ENCODE measurements at regions not wholly inside any gene's neighbourhood (a gene's known extent, or its start where the extent isn't known, plus 50 kb on each side); places are given as distances from the start of the nearest gene placed in this dataset.

DNA sequence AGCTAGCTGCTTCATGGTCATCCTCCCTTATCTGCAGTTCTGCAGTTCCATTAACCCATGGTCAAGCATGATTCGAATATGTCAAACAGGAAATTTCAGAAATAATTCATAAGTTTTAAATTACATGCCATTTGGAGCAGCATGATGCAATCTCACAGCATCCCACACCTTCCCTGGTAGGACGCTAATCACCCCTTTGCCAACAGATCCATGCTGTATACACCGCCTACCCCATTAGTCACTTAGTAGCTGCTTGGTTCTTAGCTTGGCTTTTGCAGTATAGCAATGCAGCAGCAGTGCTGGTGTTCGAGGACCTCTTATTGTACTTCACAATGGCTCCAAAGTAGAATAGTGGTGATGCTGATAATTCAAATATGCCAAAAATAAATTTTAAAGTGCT lies 739.7 kb upstream of the CDH9 start:
- no peak overlapping the region for H3K4ac ChIP-seq (ENCODE audit: low read depth in 1 of 2, low read length in 2 of 2)
- H3K4me3 ChIP-seq (ENCODE audit: insufficient read depth in 1 of 2, low read depth in 1 of 2, low read length in 2 of 2) = no peak overlapping the region
- H3K9me3 ChIP-seq (ENCODE audit: control insufficient read depth, low read length) = no peaks in the 10 kb centered on the region
- no peak overlapping the region for H3K4me2 ChIP-seq (ENCODE audit: low read length, poor library complexity, severe bottlenecking)
- no peak overlapping the region for H2BK5ac ChIP-seq (ENCODE audit: low read depth, low read length, poor library complexity, severe bottlenecking)
- no peak overlapping the region for H3K27ac ChIP-seq (ENCODE audit: low read length, poor library complexity, severe bottlenecking)
- DNase-seq = no peak
- H3K9ac ChIP-seq (ENCODE audit: low read length) = no peak overlapping the region
- 86% methylated on average over 3 of the region's 4 CpGs for WGBS
- no peak overlapping the region for H3K14ac ChIP-seq (ENCODE audit: low read length in 2 of 2)
- H2AK5ac ChIP-seq (ENCODE audit: low read length, severe bottlenecking) = no peak overlapping the region
- no peak overlapping the region for H2BK15ac ChIP-seq (ENCODE audit: low read depth, poor library complexity, severe bottlenecking)
- H2BK120ac ChIP-seq (ENCODE audit: low read depth, low read length) = no peak overlapping the region
- H3K4me1 ChIP-seq (ENCODE audit: control insufficient read depth, insufficient read depth, low read depth, low read length) = no peaks in the 10 kb centered on the region
- H4K8ac ChIP-seq (ENCODE audit: low read length) = no peak overlapping the region
- no peaks in the 10 kb centered on the region for H3K79me1 ChIP-seq (replicated peaks; ENCODE audit: low read length, poor library complexity, severe bottlenecking)
- no peak overlapping the region for H2AFZ ChIP-seq (ENCODE audit: low read depth, low read length)
- no peaks in the 10 kb centered on the region for H3K36me3 ChIP-seq (ENCODE audit: control insufficient read depth in 1 of 2, insufficient read depth in 2 of 2, low read depth in 1 of 2, low read length in 2 of 2)
- no peak overlapping the region for H3K18ac ChIP-seq (ENCODE audit: low read depth in 1 of 2, low read length in 2 of 2)
- H4K91ac ChIP-seq (ENCODE audit: low read length) = no peak overlapping the region
- H2BK12ac ChIP-seq (ENCODE audit: low read length in 2 of 2) = no peak overlapping the region
- H3K23ac ChIP-seq (ENCODE audit: low read length in 2 of 2) = no peak overlapping the region
- no peaks in the 10 kb centered on the region for H3K27me3 ChIP-seq (ENCODE audit: control insufficient read depth in 1 of 2, insufficient read depth in 1 of 2, low read length in 2 of 2)

DNA sequence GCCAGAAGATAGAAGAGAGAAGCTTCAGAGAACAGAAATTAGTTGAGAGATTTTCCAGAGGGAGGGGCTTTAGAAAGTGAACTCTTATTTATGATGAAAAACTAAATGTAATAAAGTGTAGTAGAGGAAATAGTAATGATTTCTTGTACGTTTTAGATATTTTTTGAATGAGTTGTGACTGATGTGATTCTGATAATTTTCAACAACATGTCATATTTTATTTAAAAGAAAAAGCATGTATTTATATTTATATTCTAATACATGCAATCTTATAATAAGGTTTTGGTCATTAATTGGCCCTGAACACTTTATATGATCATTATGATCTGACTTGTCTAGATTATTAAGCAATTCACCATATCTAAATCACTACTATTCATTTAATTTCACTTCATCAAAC lies 735.2 kb upstream of the CDH9 start:
- Histone ChIP-seq H2BK12ac (ENCODE audit: low read length in 2 of 2) (no peak overlapping the region), H3K4me1 (ENCODE audit: control insufficient read depth, insufficient read depth, low read depth, low read length) (no peaks in the 10 kb centered on the region), H4K8ac (ENCODE audit: low read length) (no peak overlapping the region), H3K27ac (ENCODE audit: low read length, poor library complexity, severe bottlenecking) (no peak overlapping the region), H2BK5ac (ENCODE audit: low read depth, low read length, poor library complexity, severe bottlenecking) (no peak overlapping the region), H3K23ac (ENCODE audit: low read length in 2 of 2) (no peak overlapping the region), H3K4me2 (ENCODE audit: low read length, poor library complexity, severe bottlenecking) (no peak overlapping the region), H3K14ac (ENCODE audit: low read length in 2 of 2) (no peak overlapping the region), H2BK15ac (ENCODE audit: low read depth, poor library complexity, severe bottlenecking) (no peak overlapping the region), H3K79me1 (replicated peaks; ENCODE audit: low read length, poor library complexity, severe bottlenecking) (no peaks in the 10 kb centered on the region), H3K9ac (ENCODE audit: low read length) (no peak overlapping the region), H3K27me3 (ENCODE audit: control insufficient read depth in 1 of 2, insufficient read depth in 1 of 2, low read length in 2 of 2) (no peaks in the 10 kb centered on the region), H2AK5ac (ENCODE audit: low read length, severe bottlenecking) (no peak overlapping the region), H3K4me3 (ENCODE audit: insufficient read depth in 1 of 2, low read depth in 1 of 2, low read length in 2 of 2) (no peak overlapping the region), H2AFZ (ENCODE audit: low read depth, low read length) (no peak overlapping the region), H3K18ac (ENCODE audit: low read depth in 1 of 2, low read length in 2 of 2) (no peak overlapping the region), H2BK120ac (ENCODE audit: low read depth, low read length) (no peak overlapping the region), H3K9me3 (ENCODE audit: control insufficient read depth, low read length) (no peaks in the 10 kb centered on the region), H4K91ac (ENCODE audit: low read length) (no peak overlapping the region), H3K36me3 (ENCODE audit: control insufficient read depth in 1 of 2, insufficient read depth in 2 of 2, low read depth in 1 of 2, low read length in 2 of 2) (no peaks in the 10 kb centered on the region), H3K4ac (ENCODE audit: low read depth in 1 of 2, low read length in 2 of 2) (no peak overlapping the region)
- DNase-seq = no peak
- no CpG with 5 or more reads among the region's 1 CpG for WGBS

DNA sequence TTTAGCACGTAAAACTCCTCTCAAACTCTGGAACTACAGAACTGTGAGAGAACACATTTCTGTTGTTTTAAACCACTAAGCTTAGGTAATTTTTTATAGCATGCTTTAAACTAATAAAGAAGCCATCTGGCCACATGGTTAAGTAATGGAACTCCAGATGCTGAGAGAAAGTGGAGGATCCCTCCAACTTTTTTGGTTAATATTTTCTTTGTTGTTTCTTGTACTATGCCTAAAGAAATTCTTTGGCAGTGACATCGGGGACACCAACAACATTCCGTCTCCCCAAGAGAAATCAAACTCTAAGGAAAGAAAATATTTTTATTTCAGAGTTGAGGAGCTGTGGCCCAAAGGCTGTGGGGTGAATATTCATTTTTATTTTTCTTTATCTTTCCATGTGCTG lies 734.8 kb upstream of the CDH9 start:
- no peaks in the 10 kb centered on the region for H3K4me1 ChIP-seq (ENCODE audit: control insufficient read depth, insufficient read depth, low read depth, low read length)
- no CpG with 5 or more reads among the region's 3 CpGs for WGBS
- no peak overlapping the region for H3K9ac ChIP-seq (ENCODE audit: low read length)
- H3K27ac ChIP-seq (ENCODE audit: low read length, poor library complexity, severe bottlenecking) = no peak overlapping the region
- H2BK12ac ChIP-seq (ENCODE audit: low read length in 2 of 2) = no peak overlapping the region
- H3K4me3 ChIP-seq (ENCODE audit: insufficient read depth in 1 of 2, low read depth in 1 of 2, low read length in 2 of 2) = no peak overlapping the region
- H4K91ac ChIP-seq (ENCODE audit: low read length) = no peak overlapping the region
- no peaks in the 10 kb centered on the region for H3K36me3 ChIP-seq (ENCODE audit: control insufficient read depth in 1 of 2, insufficient read depth in 2 of 2, low read depth in 1 of 2, low read length in 2 of 2)
- DNase-seq = no peak
- no peak overlapping the region for H3K4ac ChIP-seq (ENCODE audit: low read depth in 1 of 2, low read length in 2 of 2)
- no peak overlapping the region for H3K23ac ChIP-seq (ENCODE audit: low read length in 2 of 2)
- no peak overlapping the region for H2AFZ ChIP-seq (ENCODE audit: low read depth, low read length)
- H2BK120ac ChIP-seq (ENCODE audit: low read depth, low read length) = no peak overlapping the region
- H3K4me2 ChIP-seq (ENCODE audit: low read length, poor library complexity, severe bottlenecking) = no peak overlapping the region
- H3K79me1 ChIP-seq (replicated peaks; ENCODE audit: low read length, poor library complexity, severe bottlenecking) = no peaks in the 10 kb centered on the region
- no peak overlapping the region for H2BK5ac ChIP-seq (ENCODE audit: low read depth, low read length, poor library complexity, severe bottlenecking)
- H4K8ac ChIP-seq (ENCODE audit: low read length) = no peak overlapping the region
- H2BK15ac ChIP-seq (ENCODE audit: low read depth, poor library complexity, severe bottlenecking) = no peak overlapping the region
- H3K27me3 ChIP-seq (ENCODE audit: control insufficient read depth in 1 of 2, insufficient read depth in 1 of 2, low read length in 2 of 2) = no peaks in the 10 kb centered on the region
- H3K18ac ChIP-seq (ENCODE audit: low read depth in 1 of 2, low read length in 2 of 2) = no peak overlapping the region
- no peak overlapping the region for H3K14ac ChIP-seq (ENCODE audit: low read length in 2 of 2)
- H3K9me3 ChIP-seq (ENCODE audit: control insufficient read depth, low read length) = no peaks in the 10 kb centered on the region
- no peak overlapping the region for H2AK5ac ChIP-seq (ENCODE audit: low read length, severe bottlenecking)

DNA sequence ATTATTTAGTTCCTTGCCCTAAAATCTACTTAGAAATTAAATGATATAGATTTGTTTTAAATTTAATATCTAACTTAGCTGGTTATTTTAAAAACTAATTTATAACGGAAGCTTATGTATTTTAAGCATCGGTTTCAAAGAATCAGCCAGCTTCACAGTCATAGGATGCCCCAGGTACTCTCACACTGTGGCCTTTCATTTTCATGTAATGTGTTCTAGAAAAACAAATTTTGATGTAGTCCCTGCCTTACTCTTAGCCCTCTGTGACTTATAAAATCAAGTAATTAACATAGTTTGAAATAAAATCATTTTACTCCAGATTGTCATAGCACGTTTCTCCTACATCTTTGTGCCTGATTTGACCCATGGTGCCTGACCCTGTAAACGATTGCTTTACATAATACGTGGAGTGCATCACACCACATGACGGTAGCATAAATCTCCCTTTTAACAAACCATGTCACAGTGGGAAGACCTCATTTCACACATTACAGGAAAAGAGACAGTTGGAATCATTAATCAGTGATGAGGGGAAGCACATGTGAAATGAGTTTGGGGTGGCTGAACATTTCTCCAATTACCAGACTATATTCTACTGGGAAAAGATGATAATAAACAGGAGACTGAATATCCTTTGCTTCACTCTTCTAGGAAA lies 731.5 kb upstream of the CDH9 start:
- H3K4me1 ChIP-seq (ENCODE audit: control insufficient read depth, insufficient read depth, low read depth, low read length) = no peaks in the 10 kb centered on the region
- WGBS = 69% methylated on average over 3 of the region's 6 CpGs
- H3K4ac ChIP-seq (ENCODE audit: low read depth in 1 of 2, low read length in 2 of 2) = no peak overlapping the region
- H2AFZ ChIP-seq (ENCODE audit: low read depth, low read length) = no peak overlapping the region
- no peaks in the 10 kb centered on the region for H3K9me3 ChIP-seq (ENCODE audit: control insufficient read depth, low read length)
- H4K91ac ChIP-seq (ENCODE audit: low read length) = no peak overlapping the region
- no peak overlapping the region for H2BK5ac ChIP-seq (ENCODE audit: low read depth, low read length, poor library complexity, severe bottlenecking)
- H3K18ac ChIP-seq (ENCODE audit: low read depth in 1 of 2, low read length in 2 of 2) = no peak overlapping the region
- H2BK120ac ChIP-seq (ENCODE audit: low read depth, low read length) = no peak overlapping the region
- no peak overlapping the region for H2AK5ac ChIP-seq (ENCODE audit: low read length, severe bottlenecking)
- H4K8ac ChIP-seq (ENCODE audit: low read length) = no peak overlapping the region
- DNase-seq = no peak
- H2BK12ac ChIP-seq (ENCODE audit: low read length in 2 of 2) = no peak overlapping the region
- no peak overlapping the region for H3K4me2 ChIP-seq (ENCODE audit: low read length, poor library complexity, severe bottlenecking)
- H3K23ac ChIP-seq (ENCODE audit: low read length in 2 of 2) = no peak overlapping the region
- no peaks in the 10 kb centered on the region for H3K27me3 ChIP-seq (ENCODE audit: control insufficient read depth in 1 of 2, insufficient read depth in 1 of 2, low read length in 2 of 2)
- H3K27ac ChIP-seq (ENCODE audit: low read length, poor library complexity, severe bottlenecking) = no peak overlapping the region
- no peak overlapping the region for H3K14ac ChIP-seq (ENCODE audit: low read length in 2 of 2)
- no peak overlapping the region for H3K4me3 ChIP-seq (ENCODE audit: insufficient read depth in 1 of 2, low read depth in 1 of 2, low read length in 2 of 2)
- no peak overlapping the region for H2BK15ac ChIP-seq (ENCODE audit: low read depth, poor library complexity, severe bottlenecking)
- H3K79me1 ChIP-seq (replicated peaks; ENCODE audit: low read length, poor library complexity, severe bottlenecking) = no peaks in the 10 kb centered on the region
- H3K36me3 ChIP-seq (ENCODE audit: control insufficient read depth in 1 of 2, insufficient read depth in 2 of 2, low read depth in 1 of 2, low read length in 2 of 2) = no peaks in the 10 kb centered on the region
- no peak overlapping the region for H3K9ac ChIP-seq (ENCODE audit: low read length)
